ENCODE measurements at regions not wholly inside any gene's neighbourhood (a gene's known extent, or its start where the extent isn't known, plus 50 kb on each side); places are given as distances from the start of the nearest gene placed in this dataset.

DNA sequence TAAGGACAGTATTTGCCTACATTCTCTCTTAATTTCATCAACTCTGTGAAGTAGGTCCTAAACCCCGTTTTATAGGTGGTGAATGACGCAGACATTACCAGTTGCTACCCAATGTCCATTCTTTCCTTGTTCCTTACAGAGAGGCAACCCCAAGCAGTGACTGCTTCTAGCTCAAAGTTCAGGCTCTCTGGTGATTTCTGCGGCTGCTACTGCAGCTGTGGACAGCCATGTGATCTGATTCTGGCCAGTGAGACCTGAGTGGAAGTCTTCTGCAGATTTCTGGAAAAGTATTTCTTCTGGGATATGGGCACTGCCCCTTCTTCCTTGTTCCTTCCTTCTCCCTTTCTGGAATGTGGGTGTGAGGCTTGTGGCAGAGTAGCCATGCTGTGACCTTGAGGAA, 82.9 kb downstream of the ARF6 start:
- Histone ChIP-seq H2AFZ (ENCODE audit: low read depth, low read length) (peak overlapping the region; percentile 29), H3K36me3 (ENCODE audit: insufficient read depth, low read length) (no peaks in the 10 kb centered on the region), H3K9ac (ENCODE audit: low read length) (peak overlapping the region; percentile 60), H3K4me3 (ENCODE audit: insufficient read depth, low read depth, low read length) (no peak overlapping the region), H3K27me3 (ENCODE audit: insufficient read depth, low read length) (no peaks in the 10 kb centered on the region), H3K4me2 (ENCODE audit: low read length) (peak overlapping the region; percentile 49), H3K9me3 (ENCODE audit: insufficient read depth, low read depth, low read length) (no peaks in the 10 kb centered on the region), H4K20me1 (ENCODE audit: insufficient read depth, low read length) (no peaks in the 10 kb centered on the region), H3K4me1 (ENCODE audit: insufficient read depth, low read length) (peaks cover 46% of the 10 kb centered on the region), H3K27ac (ENCODE audit: low read depth, low read length) (peak overlapping the region; percentile 86), H3K79me2 (ENCODE audit: insufficient read depth, low read length) (no peaks in the 10 kb centered on the region)
- Mint-ChIP-seq H3K4me3 (ENCODE audit: unreplicated experiment) (no peak overlapping the region), H3K4me1 (ENCODE audit: low read depth, unreplicated experiment) (peaks cover 47% of the 10 kb centered on the region), H3K36me3 (ENCODE audit: low read depth, unreplicated experiment) (peaks cover 5% of the 10 kb centered on the region), H3K27ac (ENCODE audit: unreplicated experiment) (peak overlapping the region; percentile 93), H3K27me3 (ENCODE audit: low read depth, unreplicated experiment) (peaks cover 6% of the 10 kb centered on the region), H3K9me3 (ENCODE audit: unreplicated experiment) (no peaks in the 10 kb centered on the region)
- DNase-seq (ENCODE audit: low read depth) (no peak), FAIRE-seq (no peak)
- TF ChIP-seq CTCF (IDR thresholded peaks at IDR 0.05; ENCODE audit: insufficient read depth, low read depth, low read length) (no peak), EZH2 (IDR thresholded peaks at IDR 0.05; ENCODE audit: insufficient read depth, low read length) (no peak)

GRCh38 chr14:49977126-49977841, 84.4 kb downstream of the ARF6 start:
- Histone ChIP-seq H3K27me3 (ENCODE audit: insufficient read depth, low read length) (no peaks in the 10 kb centered on the region), H4K20me1 (ENCODE audit: insufficient read depth, low read length) (no peaks in the 10 kb centered on the region), H3K4me2 (ENCODE audit: low read length) (no peak overlapping the region), H3K36me3 (ENCODE audit: insufficient read depth, low read length) (no peaks in the 10 kb centered on the region), H3K4me1 (ENCODE audit: insufficient read depth, low read length) (peaks cover 39% of the 10 kb centered on the region), H3K9me3 (ENCODE audit: insufficient read depth, low read depth, low read length) (no peaks in the 10 kb centered on the region), H3K27ac (ENCODE audit: low read depth, low read length) (no peak overlapping the region), H3K79me2 (ENCODE audit: insufficient read depth, low read length) (no peaks in the 10 kb centered on the region), H3K4me3 (ENCODE audit: insufficient read depth, low read depth, low read length) (no peak overlapping the region), H3K9ac (ENCODE audit: low read length) (no peak overlapping the region), H2AFZ (ENCODE audit: low read depth, low read length) (no peak overlapping the region)
- H3K36me3 Mint-ChIP-seq (ENCODE audit: low read depth, unreplicated experiment): peaks cover 5% of the 10 kb centered on the region
- no peak for FAIRE-seq
- no peak overlapping the region for H3K27ac Mint-ChIP-seq (ENCODE audit: unreplicated experiment)
- peak overlapping the region; percentile 8 for H3K4me3 Mint-ChIP-seq (ENCODE audit: unreplicated experiment)
- TF ChIP-seq CTCF (IDR thresholded peaks at IDR 0.05; ENCODE audit: insufficient read depth, low read depth, low read length): no peak
- TF ChIP-seq EZH2 (IDR thresholded peaks at IDR 0.05; ENCODE audit: insufficient read depth, low read length): no peak
- H3K9me3 Mint-ChIP-seq (ENCODE audit: unreplicated experiment): no peaks in the 10 kb centered on the region
- no peak for DNase-seq (ENCODE audit: low read depth)
- H3K27me3 Mint-ChIP-seq (ENCODE audit: low read depth, unreplicated experiment): peaks cover 6% of the 10 kb centered on the region
- peaks cover 35% of the 10 kb centered on the region for H3K4me1 Mint-ChIP-seq (ENCODE audit: low read depth, unreplicated experiment)

- no peak for TF ChIP-seq CTCF (IDR thresholded peaks at IDR 0.05; ENCODE audit: insufficient read depth, low read depth, low read length)
- TF ChIP-seq EZH2 (IDR thresholded peaks at IDR 0.05; ENCODE audit: insufficient read depth, low read length): no peak
- FAIRE-seq (no peak), DNase-seq (ENCODE audit: low read depth) (no peak)
- no peaks in the 10 kb centered on the region for H3K79me2 ChIP-seq (ENCODE audit: insufficient read depth, low read length)
- H3K4me3 ChIP-seq (ENCODE audit: insufficient read depth, low read depth, low read length): no peak overlapping the region
- H3K4me1 Mint-ChIP-seq (ENCODE audit: low read depth, unreplicated experiment): peaks cover 24% of the 10 kb centered on the region
- H3K4me3 Mint-ChIP-seq (ENCODE audit: unreplicated experiment): no peak overlapping the region
- H3K9me3 ChIP-seq (ENCODE audit: insufficient read depth, low read depth, low read length): no peaks in the 10 kb centered on the region
- no peaks in the 10 kb centered on the region for H3K9me3 Mint-ChIP-seq (ENCODE audit: unreplicated experiment)
- peaks cover 31% of the 10 kb centered on the region for H3K4me1 ChIP-seq (ENCODE audit: insufficient read depth, low read length)
- no peak overlapping the region for H3K9ac ChIP-seq (ENCODE audit: low read length)
- H3K4me2 ChIP-seq (ENCODE audit: low read length): no peak overlapping the region
- H3K36me3 Mint-ChIP-seq (ENCODE audit: low read depth, unreplicated experiment): peaks cover 5% of the 10 kb centered on the region
- H2AFZ ChIP-seq (ENCODE audit: low read depth, low read length): no peak overlapping the region
- peaks cover 6% of the 10 kb centered on the region for H3K27me3 Mint-ChIP-seq (ENCODE audit: low read depth, unreplicated experiment)
- no peak overlapping the region for H3K27ac ChIP-seq (ENCODE audit: low read depth, low read length)
- no peaks in the 10 kb centered on the region for H3K36me3 ChIP-seq (ENCODE audit: insufficient read depth, low read length)
- H3K27me3 ChIP-seq (ENCODE audit: insufficient read depth, low read length): no peaks in the 10 kb centered on the region
- H4K20me1 ChIP-seq (ENCODE audit: insufficient read depth, low read length): no peaks in the 10 kb centered on the region
- H3K27ac Mint-ChIP-seq (ENCODE audit: unreplicated experiment): no peak overlapping the region
Measured at GRCh38 chr14:49980027-49980426, 87.1 kb downstream of the ARF6 start.

All from astrocyte (in vitro differentiated cells and primary cell).